GM18951 (cell line): ENCODE measurements at regions not wholly inside any gene's neighbourhood (a gene's known extent, or its start where the extent isn't known, plus 50 kb on each side); places are given as distances from the start of the nearest gene placed in this dataset.

Experiments used
- POLR2A ChIP-seq: IDR thresholded peaks from 4 replicates; pipeline ENCODE4 v1.6.1; 2011; ENCODE audit warnings: mild to moderate bottlenecking; ENCODE audit not compliant: insufficient read length, insufficient read depth; ENCODE audit errors: extremely low read depth
- in situ Hi-C: fragments of 300-500 bp; cut with MboI; formaldehyde crosslinking; loops from one replicate; pipeline ENCODE4 v1.12.0; 2022; ENCODE audit warnings: low sequenced_read_pairs, mixed read lengths, inconsistent platforms; ENCODE audit not compliant: unreplicated experiment

DNA sequence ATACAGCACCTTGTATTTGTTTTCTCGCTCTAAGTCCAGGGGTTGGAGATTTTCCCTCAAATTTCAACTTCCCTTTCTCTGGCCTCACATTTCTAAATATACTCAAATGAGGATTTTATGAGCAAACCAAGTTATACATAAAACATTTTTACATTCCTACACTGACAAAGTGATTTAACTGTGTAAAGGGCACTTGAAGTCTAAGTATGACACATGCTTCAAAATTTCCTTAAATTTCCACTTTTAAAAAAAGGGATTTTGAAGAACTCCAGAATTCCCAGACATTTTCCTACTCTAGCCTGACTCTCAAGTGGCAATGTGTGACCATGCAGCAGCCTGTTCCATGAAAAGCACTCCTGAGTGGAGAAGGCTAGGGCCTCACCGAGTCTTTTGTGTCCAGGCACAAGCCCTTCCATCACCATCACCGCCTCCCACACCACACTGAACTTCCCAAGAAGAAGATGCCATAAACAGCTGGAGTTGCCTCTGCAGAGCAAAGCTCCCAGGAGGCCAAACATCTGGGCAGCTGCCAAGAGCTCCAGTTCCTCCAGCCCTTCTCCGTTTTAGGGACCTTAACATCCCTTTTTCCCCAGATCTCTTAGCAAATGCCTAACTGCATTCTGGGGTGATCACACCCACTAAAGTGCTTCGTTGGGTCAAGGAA is 68.9 kb downstream of the NCR2 start:
- TF ChIP-seq POLR2A = no peak
- in situ Hi-C loops = no loop called here

DNA sequence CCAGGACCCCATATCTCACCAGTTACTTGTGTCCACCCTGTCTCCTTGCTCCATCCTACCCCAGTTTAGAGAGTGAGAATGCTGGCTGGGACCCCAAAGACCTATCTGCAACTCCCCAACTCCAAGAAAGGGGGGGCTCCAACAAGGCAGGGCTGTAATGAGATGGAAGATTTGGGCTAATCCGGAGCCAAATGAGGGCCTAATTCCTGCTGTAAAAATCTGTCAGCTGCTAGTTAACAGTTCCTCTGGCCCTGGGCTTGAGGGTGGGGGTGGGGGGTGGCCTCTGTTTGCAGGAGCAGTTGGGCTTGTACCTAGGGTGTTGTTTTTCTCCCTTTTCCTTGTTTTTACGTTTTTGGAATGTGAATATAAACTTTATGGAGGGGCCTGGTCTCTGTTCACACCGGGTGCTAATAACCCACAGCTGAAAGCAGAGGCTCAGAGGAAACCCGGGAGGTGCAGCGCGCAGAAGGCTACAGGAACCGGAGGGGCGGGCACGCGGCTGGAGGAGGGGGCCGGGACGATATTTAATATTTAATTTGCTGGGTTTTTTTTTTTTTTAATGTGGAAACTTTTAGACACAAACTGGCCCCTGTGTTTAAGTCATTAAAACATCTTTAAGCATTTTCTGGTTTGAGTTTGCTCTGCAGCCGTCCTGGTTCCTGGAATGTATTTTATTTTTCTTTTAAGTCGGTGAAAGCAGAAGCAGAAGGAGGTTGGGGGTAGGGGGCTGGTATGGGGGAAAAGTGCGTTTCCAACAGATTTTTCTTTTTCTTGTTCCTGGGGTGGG is 70.7 kb downstream of the NCR2 start:
- TF ChIP-seq POLR2A = no peak
- in situ Hi-C loops = no loop called here

DNA sequence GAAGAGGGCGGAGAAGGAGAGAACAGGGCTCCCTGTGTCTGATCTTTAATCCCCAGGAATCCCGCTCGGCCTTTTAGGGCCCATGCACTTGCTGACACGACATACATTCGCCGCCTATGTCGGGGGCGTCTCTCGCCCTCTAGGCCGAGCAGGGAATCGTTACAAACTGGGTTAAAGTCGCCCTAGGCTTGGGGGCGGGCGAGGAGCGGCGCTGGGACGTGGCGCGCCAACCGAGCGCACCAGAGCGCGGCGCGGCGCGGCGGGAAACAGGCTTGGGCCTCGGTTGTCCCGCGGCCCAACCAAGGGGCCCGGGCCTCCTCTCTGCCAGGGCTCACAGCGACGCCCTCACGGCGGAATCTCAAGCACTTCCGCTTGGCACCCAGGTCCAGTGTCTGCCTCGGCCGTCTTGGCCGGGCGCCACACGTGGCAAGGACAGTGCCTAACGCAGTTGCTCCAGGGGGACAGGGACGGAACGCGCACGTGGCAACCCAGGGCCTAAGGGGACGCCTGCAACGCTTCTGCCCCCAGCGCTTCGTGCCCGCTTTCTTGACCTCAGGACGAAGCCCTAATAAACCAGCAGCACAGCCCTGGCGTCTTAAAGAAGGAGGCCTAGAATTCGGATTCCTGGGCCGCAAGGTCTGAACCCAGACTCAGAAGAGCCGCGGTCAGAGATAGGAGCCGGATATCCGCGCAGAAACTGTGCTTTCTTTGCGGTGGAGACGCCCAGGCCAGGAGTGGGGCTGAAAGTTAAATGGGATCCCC is 71.5 kb downstream of the NCR2 start:
- TF ChIP-seq POLR2A = no peak
- in situ Hi-C loops = no loop called here

DNA sequence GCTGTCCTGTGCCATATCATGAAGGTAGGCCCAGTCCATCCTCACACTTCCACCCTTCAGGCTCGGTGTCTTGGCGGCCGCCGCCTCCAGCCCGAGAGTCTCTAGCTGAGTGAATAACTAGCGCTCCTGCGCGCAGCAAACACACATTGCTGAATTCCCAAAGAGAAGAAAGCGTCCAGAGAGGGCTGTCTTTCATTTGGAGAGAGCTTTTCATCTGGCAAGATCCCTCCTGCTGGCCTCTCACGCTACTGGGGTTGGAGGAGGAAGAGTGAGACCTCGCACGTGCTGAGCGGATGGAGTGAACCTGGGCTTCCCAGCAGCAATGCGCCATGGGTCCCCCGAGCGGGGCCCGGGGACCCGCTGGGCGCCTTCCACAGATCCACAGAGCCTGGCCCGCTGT is 73.2 kb downstream of the NCR2 start:
- in situ Hi-C loops = no loop called here
- TF ChIP-seq POLR2A = no peak

DNA sequence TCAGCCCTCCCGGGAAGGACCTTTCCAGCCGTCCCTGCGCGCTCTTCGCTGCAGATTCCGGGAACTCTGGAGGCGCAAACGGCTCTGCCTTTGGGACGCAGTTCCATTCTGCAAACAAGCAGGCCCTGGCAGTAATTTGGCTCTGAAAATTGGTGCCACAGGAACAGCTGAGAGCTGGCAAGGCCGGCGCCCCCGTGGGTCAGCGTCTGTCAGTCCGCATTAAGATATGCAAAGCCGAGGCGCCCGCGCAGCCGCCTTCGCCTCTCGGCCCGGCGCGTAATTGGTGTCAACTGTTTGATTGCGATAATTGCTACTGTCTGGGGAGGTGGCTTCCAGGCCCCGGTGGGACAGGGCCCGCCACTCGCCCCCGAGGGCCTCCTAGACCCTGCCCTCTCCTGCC is 73.6 kb downstream of the NCR2 start:
- in situ Hi-C loops = no loop called here
- TF ChIP-seq POLR2A = no peak

DNA sequence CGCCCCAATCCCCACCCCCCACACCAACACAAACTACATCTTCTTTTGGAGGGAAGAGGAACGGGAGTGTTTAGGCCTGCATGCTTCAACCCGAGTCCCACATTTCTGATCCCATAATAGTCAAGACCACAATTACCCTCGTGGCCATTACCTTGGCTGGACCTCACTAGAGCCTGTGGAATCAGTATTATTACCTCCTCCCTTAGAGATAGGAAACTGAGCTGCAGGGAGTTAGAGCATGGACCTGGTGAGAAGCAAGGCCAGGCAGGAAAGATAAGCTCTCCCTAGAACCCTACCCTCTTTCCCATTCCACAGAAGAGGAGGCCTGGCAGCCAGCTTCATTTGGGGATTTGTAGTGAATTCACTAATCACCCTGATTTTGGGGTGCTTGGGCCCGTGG is 74.1 kb downstream of the NCR2 start:
- in situ Hi-C loops = no loop called here
- TF ChIP-seq POLR2A = no peak

DNA sequence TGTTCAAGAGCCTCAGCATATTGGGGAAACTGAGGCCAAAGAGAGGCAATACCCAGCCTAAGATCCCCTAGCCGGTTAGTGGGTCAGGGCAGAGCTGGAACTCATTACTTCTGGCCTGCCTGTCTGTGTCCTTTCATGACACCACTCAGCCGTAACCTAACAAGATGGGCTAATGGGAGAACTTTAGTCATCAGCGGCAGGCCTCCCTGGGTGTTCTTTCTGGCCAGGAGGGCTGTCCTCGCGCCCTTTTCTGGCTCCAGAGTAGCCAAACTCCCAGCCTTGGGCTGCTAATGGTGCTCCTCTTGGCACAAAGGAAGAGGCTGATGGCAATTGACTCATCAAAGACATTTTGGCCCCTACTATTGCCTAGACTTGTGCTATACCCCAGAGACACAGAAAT is 76.6 kb downstream of the NCR2 start:
- TF ChIP-seq POLR2A = no peak
- in situ Hi-C loops = no loop called here

DNA sequence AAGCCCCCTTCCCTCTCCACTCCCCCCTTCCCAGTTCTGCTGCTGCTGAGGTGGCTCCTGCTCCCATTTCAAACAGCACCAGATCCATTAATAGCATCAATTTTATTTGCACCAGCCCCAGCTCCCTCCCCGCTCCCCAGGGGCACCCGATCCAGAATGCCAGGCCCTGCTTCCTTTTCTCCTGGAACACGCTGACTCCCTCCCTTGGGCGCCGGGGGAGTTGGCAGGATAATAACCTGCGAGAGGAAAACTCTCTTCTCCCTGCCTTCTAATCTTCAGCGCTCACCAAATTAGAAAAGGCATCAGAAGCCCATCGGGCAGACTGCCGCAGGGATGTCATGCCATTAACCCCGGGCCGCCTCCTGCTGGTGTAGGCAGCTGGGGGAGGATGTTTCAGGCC is 77.8 kb downstream of the NCR2 start:
- in situ Hi-C loops = no loop called here
- no peak for TF ChIP-seq POLR2A

DNA sequence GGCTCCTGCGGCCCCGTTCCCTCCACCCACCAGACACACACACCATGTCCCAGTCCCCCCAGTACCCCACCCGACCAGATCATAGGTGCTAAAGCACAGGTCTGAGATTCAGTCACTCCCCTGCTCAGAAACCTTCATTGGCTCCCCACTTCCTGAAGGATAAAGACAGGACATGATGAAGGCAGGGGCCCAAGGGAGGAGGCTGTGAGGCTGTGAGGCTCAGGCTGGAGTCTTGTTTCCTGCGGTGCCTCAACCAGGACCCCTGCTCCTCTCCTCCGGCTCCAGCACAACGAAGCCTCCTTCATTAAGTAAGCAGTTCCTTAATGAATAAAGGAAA is 81.1 kb downstream of the NCR2 start:
- TF ChIP-seq POLR2A = no peak
- in situ Hi-C loops = no loop called here

DNA sequence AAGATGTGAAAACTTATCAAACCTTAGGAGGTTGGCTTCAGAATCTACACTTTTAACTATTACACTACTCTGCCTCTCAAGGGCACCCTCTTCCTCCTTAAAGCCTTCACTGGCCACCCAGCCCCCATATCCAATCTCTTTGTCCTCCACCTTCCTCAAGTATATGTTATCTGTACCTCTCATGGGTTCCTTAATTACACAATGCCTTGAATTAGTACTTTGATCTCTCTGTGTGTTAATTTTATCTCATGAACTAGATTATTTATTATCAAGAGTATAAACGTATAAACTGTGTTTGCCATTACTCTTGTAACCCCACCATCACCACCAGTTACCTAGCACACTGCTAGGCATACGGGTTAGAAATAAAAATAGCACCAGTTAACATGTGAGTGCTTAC is 83.3 kb downstream of the NCR2 start:
- in situ Hi-C loops = no loop called here
- TF ChIP-seq POLR2A = no peak

DNA sequence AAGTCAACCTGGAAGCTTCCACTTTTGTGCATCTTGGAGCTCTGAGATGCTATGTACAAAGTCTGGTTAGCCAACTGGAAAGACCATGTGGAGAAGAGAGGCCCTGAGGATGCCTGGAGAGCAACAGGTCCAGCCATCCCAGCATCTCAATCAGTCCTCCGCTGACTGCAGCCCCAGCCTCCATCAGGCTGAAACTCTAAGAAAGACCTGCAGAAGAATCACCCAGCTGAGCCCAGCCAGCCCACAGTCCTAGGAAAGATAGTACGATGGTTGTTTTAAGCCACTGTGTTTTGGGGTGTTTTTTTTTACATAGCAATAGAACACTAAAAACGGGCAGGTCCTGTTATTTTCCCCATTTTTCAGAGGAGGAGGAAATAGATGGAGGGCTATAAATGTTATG is 84.0 kb downstream of the NCR2 start:
- no peak for TF ChIP-seq POLR2A
- in situ Hi-C loops = no loop called here

DNA sequence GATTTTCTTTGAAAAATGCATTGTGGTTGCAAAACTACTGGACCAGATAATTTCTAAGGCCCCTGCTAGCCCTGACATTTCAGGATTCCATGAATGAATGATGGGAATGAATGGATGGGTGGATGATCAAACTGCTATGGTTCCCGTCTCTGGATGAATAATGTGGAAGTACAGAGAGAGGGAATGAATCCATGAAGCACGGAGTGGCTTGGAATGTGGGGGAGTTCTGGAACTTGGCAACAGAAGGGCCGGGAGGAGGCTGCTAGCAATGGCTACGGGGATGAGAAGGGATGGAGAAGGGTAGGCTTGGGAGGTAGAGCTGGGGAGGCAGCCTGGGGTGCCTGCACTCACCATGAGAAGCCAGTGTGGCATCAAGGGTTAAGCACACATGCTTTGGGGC is 84.8 kb downstream of the NCR2 start:
- no peak for TF ChIP-seq POLR2A
- in situ Hi-C loops = no loop called here

DNA sequence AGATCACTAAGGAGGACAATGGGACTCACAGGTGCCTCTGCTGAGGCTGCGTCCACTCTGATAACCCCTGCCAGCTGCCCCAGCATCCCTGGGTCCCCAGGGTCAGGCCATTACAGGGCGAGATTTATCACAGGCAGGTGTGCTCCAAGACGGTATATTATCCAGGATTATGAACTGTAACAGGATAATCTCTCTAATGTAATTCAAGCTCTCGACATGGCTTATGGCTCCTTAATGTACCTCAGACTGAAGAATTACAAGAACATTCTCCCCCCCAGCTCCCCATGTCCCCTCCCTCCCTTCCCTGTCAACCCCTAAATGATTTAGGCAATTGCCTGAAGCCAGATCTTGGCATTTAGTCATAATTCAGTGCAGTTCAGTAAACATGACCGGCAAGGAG is 86.8 kb downstream of the NCR2 start:
- in situ Hi-C loops = no loop called here
- TF ChIP-seq POLR2A = no peak

DNA sequence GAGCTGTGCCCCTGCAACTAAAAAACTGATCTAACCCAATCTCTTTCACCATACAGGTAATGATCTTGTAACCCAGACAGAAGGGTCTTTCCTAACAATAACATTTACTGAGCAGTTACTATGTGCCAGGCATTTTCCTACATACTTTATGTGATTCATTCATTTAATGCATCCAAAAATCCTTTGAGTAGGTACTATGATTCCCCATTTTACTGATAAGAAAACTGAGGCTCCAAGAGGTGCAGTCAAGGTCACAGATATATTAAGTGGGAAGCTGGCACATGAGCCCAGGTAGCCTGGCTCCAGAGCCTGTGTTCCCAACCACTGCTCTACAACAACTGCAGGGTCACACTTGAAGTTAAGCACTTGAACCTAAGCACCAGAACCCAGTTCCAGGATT is 87.6 kb downstream of the NCR2 start:
- TF ChIP-seq POLR2A = no peak
- in situ Hi-C loops = no loop called here

DNA sequence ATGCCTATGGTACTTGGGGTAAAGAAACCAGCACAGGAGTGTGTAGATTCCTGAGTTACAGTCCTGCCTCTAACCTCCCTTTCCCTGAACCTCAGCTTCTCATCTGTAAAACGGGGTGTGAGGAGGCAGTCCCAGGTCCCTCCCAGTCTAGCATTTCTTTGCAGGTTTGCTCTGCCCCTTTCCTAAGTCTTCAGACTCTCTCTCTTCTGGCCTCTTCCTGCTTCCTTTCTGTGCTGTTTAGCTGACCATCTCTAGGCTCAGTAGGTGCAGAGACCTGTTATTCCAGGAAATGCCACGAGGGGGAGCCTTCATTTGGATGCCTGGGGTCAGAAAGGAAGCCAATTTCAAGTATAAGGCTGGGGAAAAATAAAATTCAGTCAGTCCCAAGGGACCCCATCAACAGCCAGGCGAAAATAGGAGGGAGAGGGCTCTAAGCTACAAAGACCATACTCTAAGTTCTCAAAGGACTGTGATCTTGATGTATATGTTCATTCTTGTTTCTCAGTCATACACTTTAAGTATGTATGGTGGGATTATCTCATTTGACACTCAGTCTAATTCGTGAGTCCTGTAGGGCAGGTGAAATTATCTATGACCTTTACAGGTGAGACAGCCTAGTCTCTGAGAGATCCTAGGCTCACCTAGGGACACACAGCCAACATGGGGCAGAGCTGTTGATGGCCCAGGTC is 89.1 kb downstream of the NCR2 start:
- in situ Hi-C loops = no loop called here
- TF ChIP-seq POLR2A = no peak
